ENCODE measurements at regions not wholly inside any gene's neighbourhood (a gene's known extent, or its start where the extent isn't known, plus 50 kb on each side); places are given as distances from the start of the nearest gene placed in this dataset.
"Not testable (repeated sequence)": the region's sequence is repeated elsewhere in the genome, so short reads cannot be mapped to it uniquely, and the experiment has no call there.

GRCh38 chr9:108048406-108049025, 558.9 kb upstream of the KLF4 start (continued):
- no peak for TF ChIP-seq ZNF296 (CRISPR knock-in tag; conservative IDR thresholded peaks at IDR 0.05)
- no peak for TF ChIP-seq FOXC1 (CRISPR knock-in tag; IDR thresholded peaks at IDR 0.05; ENCODE audit: borderline replicate concordance)
- TF ChIP-seq, protein P1, sequence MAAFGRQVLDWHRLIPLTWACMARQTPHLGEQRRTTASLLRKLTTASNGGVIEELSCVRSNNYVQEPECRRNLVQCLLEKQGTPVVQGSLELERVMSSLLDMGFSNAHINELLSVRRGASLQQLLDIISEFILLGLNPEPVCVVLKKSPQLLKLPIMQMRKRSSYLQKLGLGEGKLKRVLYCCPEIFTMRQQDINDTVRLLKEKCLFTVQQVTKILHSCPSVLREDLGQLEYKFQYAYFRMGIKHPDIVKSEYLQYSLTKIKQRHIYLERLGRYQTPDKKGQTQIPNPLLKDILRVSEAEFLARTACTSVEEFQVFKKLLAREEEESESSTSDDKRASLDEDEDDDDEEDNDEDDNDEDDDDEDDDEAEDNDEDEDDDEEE (CRISPR knock-in tag; IDR thresholded peaks at IDR 0.05) = no peak
- no peak for TF ChIP-seq NBN (conservative IDR thresholded peaks at IDR 0.05)
- TF ChIP-seq PRMT3 (CRISPR knock-in tag; IDR thresholded peaks at IDR 0.05; ENCODE audit: borderline replicate concordance, low read depth) = no peak
- no peak for TF ChIP-seq TCF12 (IDR thresholded peaks at IDR 0.05)
- no peak for TF ChIP-seq TCF12 (CRISPR knock-in tag; IDR thresholded peaks at IDR 0.05)
- TF ChIP-seq MTF2 (CRISPR knock-in tag; IDR thresholded peaks at IDR 0.05; ENCODE audit: borderline replicate concordance) = no peak

GRCh38 chr9:108047777-108048176, 558.2 kb upstream of the KLF4 start:
- H2AFZ ChIP-seq (ENCODE audit: low read length); intact Hi-C loops (cut with micrococcal nuclease; ENCODE audit: unreplicated experiment); DNase-seq (ENCODE audit: low spot score); H4K20me1 ChIP-seq (ENCODE audit: insufficient read depth, low read length); POLR2A ChIA-PET; H3K79me2 ChIP-seq (ENCODE audit: insufficient read depth, low read length); H3K9ac ChIP-seq (ENCODE audit: insufficient read depth, low read depth, low read length); CTCF ChIA-PET (ENCODE audit: low intra/inter-chr PET ratio, low total read pairs); BruUV-seq (replicated peaks); H3K27me3 ChIP-seq (ENCODE audit: control insufficient read depth in 1 of 2, insufficient read depth in 2 of 2, low read length in 2 of 2); H3K4me2 ChIP-seq (ENCODE audit: low read depth, low read length); H3K9me3 ChIP-seq (ENCODE audit: low read length); H3K4me1 ChIP-seq (ENCODE audit: insufficient read depth, low read length); H3K4me3 ChIP-seq (replicated peaks in 1 of 3; ENCODE audit: insufficient read depth in 1 of 3, low read depth in 2 of 3, low read length in 3 of 3); FAIRE-seq; in situ Hi-C loops (cut with HindIII; ENCODE audit: extremely low pct_ligation_motif_present, low pct_unique_long_range_greater_than_20kb); H3K27ac ChIP-seq (ENCODE audit: extremely low read length, insufficient read depth, low read length); H3K36me3 ChIP-seq (replicated peaks in 1 of 2; ENCODE audit: control insufficient read depth in 1 of 2, insufficient read depth in 2 of 2, low read length in 2 of 2); ATAC-seq: not testable (repeated sequence)
- WGBS (ENCODE audit: low lambda C conversion rate) = 50% methylated on average over 1 of the region's 1 CpG

Data from HepG2 (cell line).